ENCODE measurements at regions not wholly inside any gene's neighbourhood (a gene's known extent, or its start where the extent isn't known, plus 50 kb on each side); places are given as distances from the start of the nearest gene placed in this dataset.

- no peak for TF ChIP-seq SP1 (IDR thresholded peaks at IDR 0.05)
- TF ChIP-seq SP1 (CRISPR knock-in tag; IDR thresholded peaks at IDR 0.05): no peak
- TF ChIP-seq KDM5A (IDR thresholded peaks at IDR 0.05; ENCODE audit: borderline replicate concordance, low read length): no peak
- no peak for TF ChIP-seq DNMT3B (CRISPR knock-in tag; conservative IDR thresholded peaks at IDR 0.05)
- TF ChIP-seq ZNF367 (CRISPR knock-in tag; IDR thresholded peaks at IDR 0.05; ENCODE audit: borderline replicate concordance): no peak
- TF ChIP-seq, protein P1, sequence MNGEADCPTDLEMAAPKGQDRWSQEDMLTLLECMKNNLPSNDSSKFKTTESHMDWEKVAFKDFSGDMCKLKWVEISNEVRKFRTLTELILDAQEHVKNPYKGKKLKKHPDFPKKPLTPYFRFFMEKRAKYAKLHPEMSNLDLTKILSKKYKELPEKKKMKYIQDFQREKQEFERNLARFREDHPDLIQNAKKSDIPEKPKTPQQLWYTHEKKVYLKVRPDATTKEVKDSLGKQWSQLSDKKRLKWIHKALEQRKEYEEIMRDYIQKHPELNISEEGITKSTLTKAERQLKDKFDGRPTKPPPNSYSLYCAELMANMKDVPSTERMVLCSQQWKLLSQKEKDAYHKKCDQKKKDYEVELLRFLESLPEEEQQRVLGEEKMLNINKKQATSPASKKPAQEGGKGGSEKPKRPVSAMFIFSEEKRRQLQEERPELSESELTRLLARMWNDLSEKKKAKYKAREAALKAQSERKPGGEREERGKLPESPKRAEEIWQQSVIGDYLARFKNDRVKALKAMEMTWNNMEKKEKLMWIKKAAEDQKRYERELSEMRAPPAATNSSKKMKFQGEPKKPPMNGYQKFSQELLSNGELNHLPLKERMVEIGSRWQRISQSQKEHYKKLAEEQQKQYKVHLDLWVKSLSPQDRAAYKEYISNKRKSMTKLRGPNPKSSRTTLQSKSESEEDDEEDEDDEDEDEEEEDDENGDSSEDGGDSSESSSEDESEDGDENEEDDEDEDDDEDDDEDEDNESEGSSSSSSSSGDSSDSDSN (CRISPR knock-in tag; IDR thresholded peaks at IDR 0.05): 0 out of 2 replicates have a peak, but pooled peaks have one; percentile 25
- 0 out of 2 replicates have a peak, but pooled peaks have one; percentile 16 for TF ChIP-seq TFE3 (CRISPR knock-in tag; IDR thresholded peaks at IDR 0.05)
- 0 out of 2 replicates have a peak, but pooled peaks have one; percentile 28 for TF ChIP-seq MYPOP (CRISPR knock-in tag; IDR thresholded peaks at IDR 0.05)
- peak; percentile 63 for TF ChIP-seq MAX (IDR thresholded peaks at IDR 0.05)
- no peak for TF ChIP-seq NBN (conservative IDR thresholded peaks at IDR 0.05)
- TF ChIP-seq GLMP (CRISPR knock-in tag; IDR thresholded peaks at IDR 0.05; ENCODE audit: borderline replicate concordance): no peak
- TF ChIP-seq, protein P2, sequence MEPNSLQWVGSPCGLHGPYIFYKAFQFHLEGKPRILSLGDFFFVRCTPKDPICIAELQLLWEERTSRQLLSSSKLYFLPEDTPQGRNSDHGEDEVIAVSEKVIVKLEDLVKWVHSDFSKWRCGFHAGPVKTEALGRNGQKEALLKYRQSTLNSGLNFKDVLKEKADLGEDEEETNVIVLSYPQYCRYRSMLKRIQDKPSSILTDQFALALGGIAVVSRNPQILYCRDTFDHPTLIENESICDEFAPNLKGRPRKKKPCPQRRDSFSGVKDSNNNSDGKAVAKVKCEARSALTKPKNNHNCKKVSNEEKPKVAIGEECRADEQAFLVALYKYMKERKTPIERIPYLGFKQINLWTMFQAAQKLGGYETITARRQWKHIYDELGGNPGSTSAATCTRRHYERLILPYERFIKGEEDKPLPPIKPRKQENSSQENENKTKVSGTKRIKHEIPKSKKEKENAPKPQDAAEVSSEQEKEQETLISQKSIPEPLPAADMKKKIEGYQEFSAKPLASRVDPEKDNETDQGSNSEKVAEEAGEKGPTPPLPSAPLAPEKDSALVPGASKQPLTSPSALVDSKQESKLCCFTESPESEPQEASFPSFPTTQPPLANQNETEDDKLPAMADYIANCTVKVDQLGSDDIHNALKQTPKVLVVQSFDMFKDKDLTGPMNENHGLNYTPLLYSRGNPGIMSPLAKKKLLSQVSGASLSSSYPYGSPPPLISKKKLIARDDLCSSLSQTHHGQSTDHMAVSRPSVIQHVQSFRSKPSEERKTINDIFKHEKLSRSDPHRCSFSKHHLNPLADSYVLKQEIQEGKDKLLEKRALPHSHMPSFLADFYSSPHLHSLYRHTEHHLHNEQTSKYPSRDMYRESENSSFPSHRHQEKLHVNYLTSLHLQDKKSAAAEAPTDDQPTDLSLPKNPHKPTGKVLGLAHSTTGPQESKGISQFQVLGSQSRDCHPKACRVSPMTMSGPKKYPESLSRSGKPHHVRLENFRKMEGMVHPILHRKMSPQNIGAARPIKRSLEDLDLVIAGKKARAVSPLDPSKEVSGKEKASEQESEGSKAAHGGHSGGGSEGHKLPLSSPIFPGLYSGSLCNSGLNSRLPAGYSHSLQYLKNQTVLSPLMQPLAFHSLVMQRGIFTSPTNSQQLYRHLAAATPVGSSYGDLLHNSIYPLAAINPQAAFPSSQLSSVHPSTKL (CRISPR knock-in tag; IDR thresholded peaks at IDR 0.05): peak; percentile 34; the same call in 1 of the 2 replicates
- TF ChIP-seq CBX5 (CRISPR knock-in tag; IDR thresholded peaks at IDR 0.05; ENCODE audit: borderline replicate concordance): peak; percentile 92
- peak; percentile 42; the same call in 1 of the 2 replicates for TF ChIP-seq CREM (IDR thresholded peaks at IDR 0.05)
- TF ChIP-seq CREM (CRISPR knock-in tag; IDR thresholded peaks at IDR 0.05): no peak; the same call in 1 of the 2 replicates
- TF ChIP-seq ZMYM4 (CRISPR knock-in tag; IDR thresholded peaks at IDR 0.05): 0 out of 2 replicates have a peak, but pooled peaks have one; percentile 23
- TF ChIP-seq AHR (CRISPR knock-in tag; IDR thresholded peaks at IDR 0.05): peak; percentile 47; the same call in 1 of the 2 replicates
Observed at GRCh38 chr20:10790013-10790412, 116.2 kb upstream of the JAG1 start (continued).
